NCI-H1048 (cell line): ENCODE measurements at regions not wholly inside any gene's neighbourhood (a gene's known extent, or its start where the extent isn't known, plus 50 kb on each side); places are given as distances from the start of the nearest gene placed in this dataset.
A peak's percentile ranks its signal among the peaks of the same experiment; 100 is the strongest.
"Not testable (repeated sequence)": the region's sequence is repeated elsewhere in the genome, so short reads cannot be mapped to it uniquely, and the experiment has no call there.

Experiments
- DNase-seq: peaks from one replicate; lab custom pipeline; 2025; lab: John Stamatoyannopoulos, UW

- DNase-seq: peak; percentile 0
These were observed 302.9 kb upstream of the PODXL start for GRCh38 chr7:131859147-131859821.

GRCh38 chr7:131858611-131859010 lies 302.2 kb upstream of the PODXL start:
- no peak for DNase-seq

GRCh38 chr7:131849472-131849871 lies 293.0 kb upstream of the PODXL start:
- no peak for DNase-seq

- DNase-seq: no peak
These were observed 291.6 kb upstream of the PODXL start for GRCh38 chr7:131848033-131848432.

GRCh38 chr7:131845573-131846314 lies 289.3 kb upstream of the PODXL start:
- no peak for DNase-seq

GRCh38 chr7:131844369-131844768 lies 287.9 kb upstream of the PODXL start:
- DNase-seq: no peak

GRCh38 chr7:131843898-131844331 lies 287.5 kb upstream of the PODXL start:
- DNase-seq: no peak

- no peak for DNase-seq
These were observed 283.7 kb upstream of the PODXL start for GRCh38 chr7:131839967-131840690.

- DNase-seq: no peak
These were observed 280.3 kb upstream of the PODXL start for GRCh38 chr7:131836733-131837132.

GRCh38 chr7:131835141-131835540 lies 278.7 kb upstream of the PODXL start:
- DNase-seq: no peak

- DNase-seq: no peak
These were observed 274.3 kb upstream of the PODXL start for GRCh38 chr7:131830681-131831080.

GRCh38 chr7:131829947-131830558 lies 273.6 kb upstream of the PODXL start:
- no peak for DNase-seq

- DNase-seq: no peak
These were observed 271.0 kb upstream of the PODXL start for GRCh38 chr7:131827421-131827820.

- no peak for DNase-seq
These were observed 270.5 kb upstream of the PODXL start for GRCh38 chr7:131826960-131827359.

GRCh38 chr7:131823961-131824440 lies 267.6 kb upstream of the PODXL start:
- not testable (repeated sequence) for DNase-seq

- no peak for DNase-seq
These were observed 263.5 kb upstream of the PODXL start for GRCh38 chr7:131819891-131820290.

- no peak for DNase-seq
These were observed 260.1 kb upstream of the PODXL start for GRCh38 chr7:131816391-131817007.

- DNase-seq: no peak
These were observed 252.3 kb upstream of the PODXL start for GRCh38 chr7:131808736-131809135.

GRCh38 chr7:131808156-131808555 lies 251.7 kb upstream of the PODXL start:
- not testable (repeated sequence) for DNase-seq

- DNase-seq: no peak
These were observed 247.4 kb upstream of the PODXL start for GRCh38 chr7:131803816-131804215.

GRCh38 chr7:131802195-131802864 lies 245.9 kb upstream of the PODXL start:
- no peak for DNase-seq
